ENCODE measurements at regions not wholly inside any gene's neighbourhood (a gene's known extent, or its start where the extent isn't known, plus 50 kb on each side); places are given as distances from the start of the nearest gene placed in this dataset.

DNA sequence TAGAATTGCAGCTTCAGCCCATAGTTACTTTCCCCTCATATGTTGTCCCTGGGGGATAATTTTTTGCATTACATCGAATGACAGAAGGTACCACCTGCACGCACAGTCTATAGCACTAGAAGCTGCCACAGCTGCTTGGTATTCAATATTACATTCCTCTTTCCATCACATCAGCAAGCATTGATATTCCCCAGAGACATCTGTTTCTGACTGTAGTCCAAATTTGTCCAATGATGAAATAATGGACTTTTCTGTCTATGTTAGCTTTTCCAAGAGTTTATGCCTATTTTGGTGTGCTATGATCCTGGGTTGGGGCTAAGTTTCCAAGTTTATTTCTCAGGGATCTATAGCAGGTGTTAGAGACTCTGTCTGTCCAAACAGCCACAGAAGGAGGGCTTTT is 335.4 kb downstream of the LRIG3 start:
- DNase-seq (ENCODE audit: low spot score) = no peak

DNA sequence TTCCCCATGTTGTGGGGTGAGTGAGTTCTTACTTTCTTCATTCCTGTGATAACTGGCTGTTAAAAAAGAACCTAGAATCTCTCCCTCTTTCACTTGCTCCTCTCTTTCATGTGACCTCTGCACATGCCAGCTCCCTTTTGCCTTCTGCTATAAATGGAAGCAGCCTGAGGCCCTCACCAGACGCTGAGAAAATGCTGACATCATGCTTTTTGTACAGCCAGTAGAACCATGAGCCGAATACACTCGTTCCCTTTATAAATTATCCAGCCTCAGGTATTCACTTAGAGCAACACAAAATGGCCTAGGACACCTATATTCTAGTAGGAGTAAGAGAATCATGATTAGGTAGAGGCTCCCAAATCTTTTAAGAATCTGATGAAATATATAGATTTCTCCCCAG is 333.5 kb downstream of the LRIG3 start:
- DNase-seq (ENCODE audit: low spot score) = no peak

DNA sequence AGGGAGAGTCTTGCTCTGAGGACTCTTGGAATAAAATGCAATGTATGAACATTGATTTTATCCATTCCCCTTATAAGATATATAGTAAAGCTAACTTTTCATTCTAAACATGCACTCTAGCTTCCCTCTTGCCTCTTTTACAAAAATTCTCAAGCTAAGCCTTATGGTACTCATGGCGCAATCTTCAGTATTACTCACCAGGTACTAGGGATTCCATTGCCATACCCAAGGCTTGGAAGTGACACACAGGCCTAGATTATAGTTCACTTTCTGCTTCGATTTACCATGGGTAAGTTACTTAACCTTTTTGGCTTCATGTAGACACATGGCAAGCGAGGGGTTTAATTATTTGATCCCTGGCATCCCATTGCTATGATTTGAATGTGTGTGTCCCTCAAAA is 331.5 kb downstream of the LRIG3 start:
- no peak for DNase-seq (ENCODE audit: low spot score)

DNA sequence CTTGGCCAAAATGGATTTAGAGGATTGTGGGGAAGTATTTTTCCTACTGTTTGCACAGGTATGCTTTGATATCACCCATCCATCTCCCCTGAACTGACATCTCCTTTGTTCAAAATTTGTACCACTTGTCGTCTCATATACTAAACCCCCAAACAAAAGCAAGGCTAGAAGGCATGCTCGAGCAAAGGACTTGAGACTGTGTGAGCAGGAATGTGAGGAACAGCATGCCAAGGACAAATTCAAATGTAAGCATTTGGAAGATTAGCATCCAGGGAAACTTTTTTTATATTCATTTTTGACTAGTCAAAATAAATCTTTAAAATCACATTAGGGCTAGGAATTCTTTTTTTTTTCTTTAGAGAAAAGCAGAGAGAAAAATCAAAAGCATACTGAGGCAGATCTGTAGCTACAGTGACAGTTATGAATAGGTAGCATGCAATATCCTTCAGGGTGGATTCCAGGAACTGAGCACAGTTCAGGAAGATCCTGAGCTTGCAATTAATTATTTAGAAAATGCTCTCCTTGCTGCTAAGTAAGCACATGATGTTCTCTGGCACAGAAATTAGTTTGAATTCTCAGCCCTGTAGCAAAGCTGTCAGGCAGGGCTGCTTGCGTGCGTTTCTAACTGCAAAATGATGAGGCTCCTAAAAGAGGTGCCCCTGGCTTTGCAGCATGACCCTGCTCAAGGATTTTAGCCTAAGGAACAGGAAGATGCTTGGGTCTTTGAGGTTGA is 327.7 kb downstream of the LRIG3 start:
- DNase-seq (ENCODE audit: low spot score) = no peak

DNA sequence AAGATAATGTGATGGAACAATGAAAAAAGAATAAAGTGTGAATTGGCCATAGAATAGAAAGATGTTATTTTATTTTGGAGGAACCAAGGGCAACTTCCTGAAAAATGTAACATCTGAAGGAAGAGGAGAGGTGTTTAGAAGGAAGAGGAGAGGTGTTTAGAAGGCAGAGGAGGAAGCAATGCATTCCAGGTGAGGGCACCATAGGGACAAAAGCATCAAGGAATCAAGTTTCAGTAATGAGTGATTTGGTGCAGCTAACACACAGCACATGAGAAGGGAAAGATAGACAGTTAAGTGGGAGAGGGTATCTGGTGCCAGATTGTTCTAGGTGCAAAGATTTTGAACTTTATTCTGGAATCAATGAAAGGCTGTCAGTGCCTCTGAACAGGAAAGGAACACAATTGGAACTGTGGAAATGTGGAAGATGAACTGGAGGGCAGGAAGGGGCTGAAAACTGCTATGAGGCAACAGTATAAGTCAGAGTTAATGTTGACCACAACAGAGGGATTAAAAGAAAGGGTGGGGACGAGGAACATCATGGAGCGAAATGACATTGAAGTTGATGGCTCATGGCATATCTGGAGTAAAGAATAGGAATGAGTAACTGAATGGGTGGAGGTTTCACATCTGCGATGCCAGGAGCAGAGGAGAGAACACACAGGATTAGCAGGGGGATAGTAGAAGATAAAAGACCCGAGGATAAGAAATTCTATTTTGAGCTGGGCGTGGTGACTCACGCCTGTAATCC is 326.6 kb downstream of the LRIG3 start:
- no peak for DNase-seq (ENCODE audit: low spot score)

DNA sequence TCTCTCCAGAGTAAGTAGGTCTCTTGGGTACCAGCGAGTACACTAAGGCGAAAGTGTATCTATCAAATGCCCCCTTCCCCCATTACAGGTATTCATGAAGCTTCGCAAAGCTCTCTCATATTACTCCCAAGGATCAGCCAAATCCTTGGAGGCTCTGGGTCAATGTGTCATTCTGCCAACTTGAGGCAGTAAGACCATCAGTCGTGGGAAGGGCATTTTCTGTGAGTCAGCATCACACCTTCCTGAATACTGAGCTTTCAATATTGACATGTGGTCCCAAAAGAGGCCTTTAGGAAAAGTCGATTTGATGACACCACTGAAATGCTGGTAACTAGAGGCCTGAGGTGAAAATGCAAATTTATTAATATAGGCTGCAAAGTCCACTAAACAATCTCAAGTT is 323.9 kb downstream of the LRIG3 start:
- DNase-seq (ENCODE audit: low spot score) = no peak

DNA sequence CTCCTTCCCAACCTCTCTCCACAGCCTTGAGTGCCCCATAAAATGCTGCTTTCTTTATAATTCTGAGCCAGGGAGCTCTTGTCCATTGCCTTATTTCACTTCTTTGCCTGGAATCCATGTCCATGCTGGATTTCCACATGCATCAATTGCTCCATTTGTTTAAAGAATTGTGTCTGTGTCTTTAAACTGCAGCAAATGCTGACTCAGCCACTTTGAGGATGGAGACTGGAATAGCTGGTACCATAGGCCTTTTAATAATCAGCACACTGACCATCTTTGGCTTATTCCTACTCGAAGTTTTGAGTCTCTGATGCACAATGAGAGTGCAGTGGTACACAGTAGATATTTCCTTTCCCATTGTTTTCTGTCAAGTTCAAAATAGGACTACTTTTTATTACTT is 318.8 kb downstream of the LRIG3 start:
- DNase-seq (ENCODE audit: low spot score) = no peak

DNA sequence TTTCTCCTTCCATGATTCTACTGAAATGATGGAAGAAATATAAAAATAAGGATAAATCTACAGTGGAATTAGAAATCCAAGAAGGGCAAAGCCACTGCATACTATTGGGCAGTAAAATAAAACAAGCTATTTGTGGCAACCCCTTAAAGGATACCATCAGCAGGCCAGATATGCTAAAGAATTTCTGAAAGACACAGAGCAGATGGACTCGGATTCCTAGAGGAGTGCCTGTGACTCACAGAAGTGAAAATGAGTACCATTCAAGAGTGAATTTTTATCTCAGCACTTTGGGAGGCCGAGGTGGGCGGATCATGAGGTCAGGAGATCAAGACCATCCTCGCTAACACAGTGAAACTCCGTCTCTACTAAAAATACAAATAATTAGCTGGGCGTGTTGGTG is 318.1 kb downstream of the LRIG3 start:
- DNase-seq (ENCODE audit: low spot score) = no peak

DNA sequence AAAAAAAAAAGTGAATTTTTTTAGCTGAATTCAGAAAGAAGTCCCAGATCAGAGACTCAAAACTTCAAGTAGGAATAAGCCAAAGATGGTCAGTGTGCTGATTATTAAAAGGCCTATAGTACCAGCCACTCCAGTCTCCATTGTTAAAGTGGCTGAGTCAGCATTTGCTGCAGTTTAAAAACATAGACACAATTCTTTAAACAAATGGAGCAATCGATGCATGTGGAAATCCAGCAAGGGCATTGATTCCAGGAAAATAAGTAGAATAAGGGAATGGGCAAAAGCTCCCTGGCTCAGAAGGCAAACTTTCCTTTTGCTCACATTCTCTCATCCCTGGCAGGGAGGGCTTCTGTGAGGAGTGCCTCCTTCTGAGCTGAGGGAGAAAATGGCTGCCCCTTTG is 317.6 kb downstream of the LRIG3 start:
- no peak for DNase-seq (ENCODE audit: low spot score)

DNA sequence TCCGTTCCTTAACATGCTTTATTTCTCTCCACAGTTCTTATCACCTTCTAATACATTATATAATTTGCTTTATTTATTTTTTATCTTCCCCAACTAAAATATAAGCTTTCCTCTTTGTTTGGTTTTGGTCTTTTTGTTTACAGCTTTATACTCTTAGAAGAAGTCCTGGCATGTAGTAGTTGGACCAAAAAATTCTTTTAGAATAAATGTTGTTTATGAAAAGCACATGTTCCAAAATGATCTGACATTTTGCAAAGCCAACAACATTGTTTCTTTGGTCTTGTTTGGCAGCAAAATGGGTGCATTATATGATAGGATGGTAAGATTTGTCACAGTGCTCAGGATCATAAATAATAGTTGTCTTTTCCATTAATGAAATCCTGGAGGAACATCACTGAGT is 312.5 kb downstream of the LRIG3 start:
- DNase-seq (ENCODE audit: low spot score) = no peak

DNA sequence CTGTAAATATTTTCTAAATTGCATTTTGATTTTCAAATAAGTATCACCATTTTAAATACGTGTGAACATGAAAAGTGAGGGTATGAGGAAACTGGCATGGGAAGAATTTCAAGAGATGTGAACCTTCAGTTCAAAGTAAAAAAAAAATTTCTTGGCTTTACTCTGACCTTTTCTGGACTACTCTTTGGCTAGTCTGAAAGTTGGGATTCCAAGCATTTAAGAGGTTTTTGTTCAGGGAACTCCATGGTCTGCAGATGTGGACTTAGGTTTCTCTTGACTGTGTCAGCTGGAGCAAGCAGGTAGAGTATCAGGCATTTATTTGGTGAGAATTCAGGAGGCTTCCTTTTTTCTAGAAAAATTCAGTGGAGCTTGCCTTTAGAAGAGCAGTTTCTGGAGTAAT is 311.6 kb downstream of the LRIG3 start:
- DNase-seq (ENCODE audit: low spot score) = no peak

DNA sequence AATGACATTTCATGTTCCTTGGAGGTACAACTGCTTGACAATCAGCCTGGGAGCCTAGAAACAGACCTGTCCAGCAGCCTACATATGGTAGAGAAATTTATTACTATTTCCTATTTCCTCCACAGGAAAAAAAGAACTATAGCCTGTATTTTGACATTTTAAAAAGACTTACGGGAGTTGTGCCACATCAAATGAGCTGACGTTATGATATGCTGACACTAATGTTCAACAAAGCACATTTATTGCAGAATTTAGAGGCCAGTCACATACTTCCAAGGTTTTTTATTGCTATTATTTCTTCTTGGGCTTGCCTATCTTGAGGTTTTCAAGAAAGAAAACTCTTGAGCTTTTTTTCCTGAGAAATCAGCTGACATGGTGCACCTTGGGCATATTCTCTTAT is 305.3 kb downstream of the LRIG3 start:
- no peak for DNase-seq (ENCODE audit: low spot score)

DNA sequence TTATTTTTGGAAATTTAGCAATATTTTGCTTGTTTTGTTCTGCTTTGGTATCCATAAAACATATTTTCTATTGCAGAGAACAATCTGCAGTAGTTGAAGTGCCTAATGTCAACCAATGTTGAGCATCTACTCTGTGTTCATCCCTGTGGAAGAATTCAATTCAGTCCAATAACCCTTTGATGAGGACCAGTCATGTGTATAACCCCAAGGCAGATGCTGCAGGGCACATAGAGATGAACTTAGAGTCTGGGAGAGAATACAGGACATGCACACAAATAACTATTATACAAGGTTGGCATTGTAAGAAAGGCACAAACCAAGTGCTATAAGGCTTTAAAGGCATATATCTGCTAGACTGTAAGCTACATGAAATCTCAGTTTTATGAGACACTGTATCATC is 304.7 kb downstream of the LRIG3 start:
- DNase-seq (ENCODE audit: low spot score) = no peak

DNA sequence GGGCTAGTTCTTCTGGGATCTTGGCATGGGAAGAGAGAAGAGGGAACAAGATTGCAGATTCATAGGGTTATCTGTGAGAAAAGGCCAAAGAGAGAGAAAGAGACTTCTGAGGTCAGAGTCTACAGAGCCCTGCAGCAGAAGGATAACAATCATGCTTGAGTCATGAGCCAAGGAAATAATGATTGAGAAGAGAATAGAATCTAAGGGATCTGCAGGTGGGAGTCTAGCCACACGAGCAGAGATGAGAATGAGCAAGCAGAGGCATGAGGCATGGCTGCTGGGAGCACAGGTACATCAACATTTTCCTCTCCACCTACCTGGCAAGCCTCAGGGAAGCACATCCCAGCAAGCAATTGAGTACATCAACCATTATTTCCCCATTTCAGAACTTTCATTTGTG is 303.7 kb downstream of the LRIG3 start:
- DNase-seq (ENCODE audit: low spot score) = no peak

DNA sequence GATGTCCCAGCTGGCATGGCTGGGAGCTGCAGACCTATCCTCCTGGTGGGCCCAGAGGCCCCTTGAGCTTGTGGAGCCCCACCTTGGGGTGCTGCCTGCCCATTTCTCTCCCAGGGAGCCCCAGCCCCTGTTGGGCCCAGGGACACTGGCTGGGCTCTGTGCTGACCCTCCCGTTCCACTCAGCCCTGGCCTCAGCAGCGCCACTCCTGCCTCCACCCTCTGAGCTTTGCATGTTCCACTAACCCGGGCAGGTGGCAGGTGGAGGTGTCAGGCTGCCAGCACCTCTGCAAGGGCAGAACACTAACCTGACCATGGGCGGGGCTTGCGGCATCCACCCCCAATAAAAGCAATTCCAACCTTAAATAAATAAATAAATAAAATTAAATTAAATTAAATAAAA is 299.2 kb downstream of the LRIG3 start:
- no peak for DNase-seq (ENCODE audit: low spot score)

DNA sequence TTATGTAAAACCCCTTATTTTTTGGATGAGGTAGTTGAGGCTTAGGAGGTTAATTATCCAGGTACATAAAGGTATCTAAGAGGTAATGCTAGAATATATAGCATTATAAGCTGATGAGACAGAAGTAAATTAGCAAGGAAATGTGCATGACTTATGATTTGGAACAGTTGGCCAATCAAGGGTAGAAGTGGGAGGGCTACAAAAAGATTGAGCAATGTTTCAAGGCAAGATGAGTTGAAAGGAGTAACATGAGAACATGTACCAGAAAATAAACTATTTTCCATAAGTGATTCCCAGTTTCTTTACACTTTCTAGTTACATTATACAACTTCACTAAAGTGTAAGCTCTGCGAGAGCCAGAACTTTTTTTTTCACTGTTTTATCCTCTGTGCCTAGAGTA is 290.9 kb downstream of the LRIG3 start:
- no peak for DNase-seq (ENCODE audit: low spot score)

DNA sequence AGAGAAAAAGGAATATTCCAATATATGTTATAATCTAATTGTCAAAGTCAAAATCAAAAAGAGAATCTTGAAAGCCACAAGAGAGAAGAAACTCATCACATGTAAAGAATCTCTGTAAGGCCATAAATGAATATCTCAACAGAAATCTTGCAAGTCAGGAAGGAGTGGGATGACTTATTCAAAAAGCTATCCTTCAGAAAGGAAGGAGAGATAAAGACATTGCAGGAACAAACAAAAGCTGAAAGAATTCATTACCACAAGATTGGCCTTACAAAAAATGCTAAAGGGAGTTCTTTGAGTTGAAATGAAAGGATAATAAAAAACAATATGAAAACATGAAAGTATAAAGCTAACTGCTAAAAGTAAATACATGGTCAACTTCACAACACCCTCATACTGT is 286.8 kb downstream of the LRIG3 start:
- DNase-seq (ENCODE audit: low spot score) = no peak

DNA sequence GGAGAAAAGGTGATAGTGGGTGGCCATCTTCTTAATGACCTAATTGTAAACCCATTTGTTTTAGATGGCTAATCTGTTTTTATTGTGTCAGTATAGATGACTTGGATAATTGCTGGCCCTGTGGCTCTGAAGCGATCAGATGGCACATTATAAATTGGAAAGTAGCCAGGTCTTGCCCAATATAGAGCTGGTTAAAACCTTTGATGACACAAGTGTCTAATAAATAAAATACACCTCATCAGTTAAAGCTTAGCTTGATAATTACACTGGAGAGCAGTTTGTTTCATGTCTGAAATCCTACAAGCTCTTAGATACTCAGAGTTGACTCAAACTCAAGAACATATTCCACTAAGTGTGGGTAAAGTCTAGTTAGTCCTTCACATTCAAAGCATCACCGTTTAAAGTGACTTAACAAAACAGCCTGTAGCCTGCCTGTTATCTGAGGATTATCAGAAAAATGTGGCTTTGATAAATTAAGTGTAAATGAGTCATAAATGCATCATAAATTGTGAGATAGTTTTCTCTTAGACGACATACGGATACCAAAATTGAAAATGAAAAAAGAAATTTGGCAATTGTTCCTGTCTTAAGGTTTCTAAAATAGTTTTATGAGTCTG is 280.9 kb downstream of the LRIG3 start:
- no peak for DNase-seq (ENCODE audit: low spot score)

DNA sequence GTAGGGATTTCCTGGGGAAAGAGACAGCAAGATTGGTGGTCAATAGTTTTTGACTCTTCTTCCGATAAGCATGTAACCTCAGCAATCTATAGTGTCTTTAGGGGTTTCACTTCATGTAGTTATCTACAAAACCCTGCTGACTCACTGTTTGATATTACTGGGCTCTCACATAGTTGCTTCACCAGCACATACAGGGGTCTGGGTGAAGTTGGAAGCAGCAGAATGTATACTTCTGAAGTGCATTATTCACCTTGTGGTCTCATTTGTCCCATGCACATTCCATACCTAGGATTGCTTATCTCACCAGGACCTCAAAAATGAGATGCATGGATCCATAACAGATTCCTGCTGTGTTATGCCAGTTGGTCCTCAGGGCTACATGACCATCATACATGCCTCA is 280.0 kb downstream of the LRIG3 start:
- no peak for DNase-seq (ENCODE audit: low spot score)

DNA sequence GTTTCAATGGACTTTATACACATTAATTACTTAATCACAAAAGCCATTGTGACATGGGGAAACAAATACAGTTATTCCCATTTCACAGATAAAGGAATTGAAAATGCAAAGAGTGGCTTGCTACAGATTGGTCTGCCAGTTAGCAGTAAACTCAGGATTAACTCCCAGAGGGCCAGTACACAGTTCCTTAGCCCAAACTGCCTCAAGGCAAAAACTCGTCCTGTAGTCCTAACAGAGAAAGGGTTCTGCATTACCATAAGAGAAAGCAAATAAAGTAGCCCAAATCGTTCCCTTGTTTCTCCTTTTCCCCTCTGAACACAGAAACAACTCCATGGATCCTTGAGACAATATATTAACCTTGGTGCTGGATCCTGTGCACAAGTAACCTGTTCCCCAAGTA is 274.4 kb downstream of the LRIG3 start:
- no peak for DNase-seq (ENCODE audit: low spot score)

DNA sequence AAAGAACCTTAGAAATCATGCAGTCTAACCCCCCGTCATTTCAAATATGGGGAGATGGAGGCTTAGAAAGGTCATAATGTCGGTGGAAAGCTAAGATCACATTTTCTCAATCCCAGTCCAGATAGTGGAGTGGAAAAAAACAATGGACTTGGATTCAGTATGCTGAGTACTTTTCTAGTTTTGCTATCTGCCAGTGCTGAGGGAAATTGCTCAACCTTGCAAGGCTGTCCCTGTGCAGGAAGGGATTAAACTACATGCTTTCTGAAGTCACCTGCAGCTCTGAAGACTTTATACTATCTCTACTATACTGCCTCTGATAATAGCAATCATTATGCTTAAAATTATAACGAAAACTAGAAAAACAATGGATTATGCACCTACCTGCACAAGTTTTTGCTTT is 272.8 kb downstream of the LRIG3 start:
- DNase-seq (ENCODE audit: low spot score) = no peak

DNA sequence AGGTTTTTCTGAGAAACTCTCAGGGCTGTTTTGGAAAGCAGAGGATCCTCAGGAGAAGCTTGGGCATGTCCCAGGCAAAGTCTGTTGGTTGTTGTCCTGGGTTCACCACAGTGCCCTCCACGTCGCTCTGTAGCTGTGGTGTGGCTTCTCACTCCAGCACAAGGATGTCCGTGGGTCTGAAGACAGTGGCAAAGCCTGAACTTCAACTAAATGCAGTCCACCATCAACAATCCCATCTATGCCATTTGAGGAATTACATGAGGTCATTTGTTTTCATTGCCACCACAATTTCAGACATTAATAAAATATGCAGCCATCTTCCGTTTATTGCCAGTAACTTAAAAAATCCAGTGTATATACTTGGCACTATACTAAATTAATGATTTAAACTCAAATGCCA is 272.1 kb downstream of the LRIG3 start:
- DNase-seq (ENCODE audit: low spot score) = no peak

DNA sequence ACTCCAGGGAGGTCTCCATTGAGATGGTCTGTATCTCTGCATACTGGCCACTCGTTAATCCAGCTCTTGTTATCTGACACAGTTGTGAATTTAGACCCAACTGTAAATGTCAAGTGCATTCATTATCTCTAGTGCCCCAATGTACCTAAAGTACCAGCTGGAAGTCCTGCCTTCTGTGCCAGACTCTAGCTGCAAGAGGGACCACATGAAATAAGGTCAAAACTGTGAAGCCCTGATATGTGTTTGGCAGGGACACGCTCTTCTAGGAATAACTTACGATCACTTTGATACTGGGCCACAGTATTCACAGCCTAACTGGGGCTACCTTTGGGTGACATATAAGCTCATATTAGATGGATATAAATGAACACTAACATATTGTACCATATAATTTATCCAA is 268.5 kb downstream of the LRIG3 start:
- DNase-seq (ENCODE audit: low spot score) = no peak

DNA sequence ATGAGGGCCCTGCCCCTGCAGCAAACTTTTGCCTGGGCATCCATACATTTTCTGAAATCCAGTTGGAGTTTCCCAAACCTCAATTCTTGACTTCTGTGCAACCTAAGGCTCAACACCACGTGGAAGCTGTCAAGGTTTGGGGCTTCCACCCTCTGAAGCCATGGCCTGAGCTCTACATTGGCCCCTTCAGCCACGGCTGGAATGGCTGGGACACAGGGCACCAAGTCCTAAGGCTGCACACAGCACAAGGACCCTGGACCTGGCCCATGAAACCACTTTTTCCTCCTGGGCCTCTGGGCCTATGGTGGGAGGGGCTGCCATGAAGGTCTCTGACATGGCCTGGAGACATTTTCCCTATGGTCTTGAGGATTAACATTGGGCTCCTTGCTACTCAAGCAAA is 266.3 kb downstream of the LRIG3 start:
- DNase-seq (ENCODE audit: low spot score) = no peak

All from putamen (tissue), 1 donor.